ENCODE measurements at regions not wholly inside any gene's neighbourhood (a gene's known extent, or its start where the extent isn't known, plus 50 kb on each side); places are given as distances from the start of the nearest gene placed in this dataset.

GRCh38 chr3:29072611-29073010 is 208.3 kb upstream of the RBMS3 start:
- WGBS, 5 donors = 83 to 94% (median 86%) methylated on average over 1 of the region's 1 CpG
- no peaks in the 10 kb centered on the region for H3K36me3 ChIP-seq
- DNase-seq = no peak
- peaks cover 0 to 19% (median 4%) of the 10 kb centered on the region in 8 donors for H3K9me3 ChIP-seq
- intact Hi-C loops (cut with DNase I; ENCODE audit: low total_unique reads) = no loop called here
- H3K4me3 ChIP-seq = no peak overlapping the region
- no peak overlapping the region for H3K27ac ChIP-seq
- TF ChIP-seq POLR2AphosphoS5 (IDR thresholded peaks at IDR 0.05) = no peak
- TF ChIP-seq, protein P1, sequence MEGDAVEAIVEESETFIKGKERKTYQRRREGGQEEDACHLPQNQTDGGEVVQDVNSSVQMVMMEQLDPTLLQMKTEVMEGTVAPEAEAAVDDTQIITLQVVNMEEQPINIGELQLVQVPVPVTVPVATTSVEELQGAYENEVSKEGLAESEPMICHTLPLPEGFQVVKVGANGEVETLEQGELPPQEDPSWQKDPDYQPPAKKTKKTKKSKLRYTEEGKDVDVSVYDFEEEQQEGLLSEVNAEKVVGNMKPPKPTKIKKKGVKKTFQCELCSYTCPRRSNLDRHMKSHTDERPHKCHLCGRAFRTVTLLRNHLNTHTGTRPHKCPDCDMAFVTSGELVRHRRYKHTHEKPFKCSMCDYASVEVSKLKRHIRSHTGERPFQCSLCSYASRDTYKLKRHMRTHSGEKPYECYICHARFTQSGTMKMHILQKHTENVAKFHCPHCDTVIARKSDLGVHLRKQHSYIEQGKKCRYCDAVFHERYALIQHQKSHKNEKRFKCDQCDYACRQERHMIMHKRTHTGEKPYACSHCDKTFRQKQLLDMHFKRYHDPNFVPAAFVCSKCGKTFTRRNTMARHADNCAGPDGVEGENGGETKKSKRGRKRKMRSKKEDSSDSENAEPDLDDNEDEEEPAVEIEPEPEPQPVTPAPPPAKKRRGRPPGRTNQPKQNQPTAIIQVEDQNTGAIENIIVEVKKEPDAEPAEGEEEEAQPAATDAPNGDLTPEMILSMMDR (IDR thresholded peaks at IDR 0.05 in 8 of 11, conservative IDR thresholded peaks at IDR 0.05 in 3 of 11) = no peak
- TF ChIP-seq POLR2A (IDR thresholded peaks at IDR 0.05) = no peak
- H3K27me3 ChIP-seq (replicated peaks in 1 of 7) = no peaks in the 10 kb centered on the region
- H3K4me1 ChIP-seq = no peaks in the 10 kb centered on the region

DNA sequence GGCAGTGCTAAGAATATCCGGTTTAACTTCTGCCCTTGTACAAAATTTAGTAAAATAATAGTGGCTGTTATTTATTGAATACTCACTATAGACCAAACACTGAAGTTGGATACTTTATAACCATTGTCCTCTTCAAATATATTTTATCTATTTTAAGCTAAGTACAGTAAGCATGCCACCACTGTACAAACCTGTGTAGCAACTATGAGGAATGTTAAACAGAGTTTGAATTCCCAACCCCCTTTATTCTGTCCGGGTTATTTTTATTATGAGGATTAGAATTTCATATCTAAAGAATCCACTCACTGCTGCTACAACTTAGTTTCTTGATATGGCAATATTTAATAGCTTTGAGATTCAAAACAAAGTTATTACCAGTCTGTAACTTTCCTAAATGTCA is 203.5 kb upstream of the RBMS3 start:
- no peak for DNase-seq
- Histone ChIP-seq H3K27ac (no peak overlapping the region), H3K36me3 (no peaks in the 10 kb centered on the region), H3K27me3 (replicated peaks in 1 of 7) (no peaks in the 10 kb centered on the region), H3K4me3 (no peak overlapping the region), H3K4me1 (no peaks in the 10 kb centered on the region), H3K9me3 (peaks cover 0 to 7% (median 4%) of the 10 kb centered on the region in 8 donors)
- TF ChIP-seq, protein P1 (IDR thresholded peaks at IDR 0.05 in 8 of 11, conservative IDR thresholded peaks at IDR 0.05 in 3 of 11) = no peak
- no peak for TF ChIP-seq POLR2A (IDR thresholded peaks at IDR 0.05)
- intact Hi-C loops (cut with DNase I; ENCODE audit: low total_unique reads) = no loop called here
- 83 to 91% (median 87%) methylated on average over 2 of the region's 2 CpGs for WGBS, 5 donors

DNA sequence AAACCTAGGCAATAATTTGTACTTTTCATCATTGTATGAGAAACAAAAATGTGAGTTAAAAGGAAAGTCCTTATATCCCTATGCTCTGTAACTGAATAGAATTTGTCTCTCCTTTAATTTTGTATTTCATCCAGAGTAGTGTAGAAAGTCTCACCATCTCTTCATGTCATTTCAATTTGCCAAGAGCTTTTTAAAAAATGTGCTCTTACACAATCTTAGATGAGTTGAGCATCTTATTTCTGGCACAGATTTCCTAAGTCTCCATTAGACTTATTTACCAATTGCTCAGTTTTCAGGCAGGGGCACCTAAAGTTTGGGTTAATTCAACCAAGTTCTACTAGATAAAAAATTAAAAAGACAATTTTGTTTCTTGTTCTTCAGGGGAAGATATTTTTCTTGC is 201.5 kb upstream of the RBMS3 start:
- H3K4me3 ChIP-seq = no peak overlapping the region
- intact Hi-C loops (cut with DNase I; ENCODE audit: low total_unique reads) = no loop called here
- H3K36me3 ChIP-seq = no peaks in the 10 kb centered on the region
- TF ChIP-seq POLR2AphosphoS5 (IDR thresholded peaks at IDR 0.05) (no peak), POLR2A (IDR thresholded peaks at IDR 0.05) (no peak)
- TF ChIP-seq, protein P1 (IDR thresholded peaks at IDR 0.05 in 8 of 11, conservative IDR thresholded peaks at IDR 0.05 in 3 of 11) = no peak
- no peak overlapping the region for H3K27ac ChIP-seq
- H3K27me3 ChIP-seq (replicated peaks in 1 of 7) = no peaks in the 10 kb centered on the region
- peaks cover 0 to 10% (median 3%) of the 10 kb centered on the region in 8 donors for H3K9me3 ChIP-seq
- H3K4me1 ChIP-seq = no peaks in the 10 kb centered on the region
- no peak for DNase-seq

GRCh38 chr3:29080967-29081366 is 199.9 kb upstream of the RBMS3 start:
- no peak for TF ChIP-seq POLR2A (IDR thresholded peaks at IDR 0.05)
- no peak for TF ChIP-seq POLR2AphosphoS5 (IDR thresholded peaks at IDR 0.05)
- TF ChIP-seq, protein P1 (IDR thresholded peaks at IDR 0.05 in 8 of 11, conservative IDR thresholded peaks at IDR 0.05 in 3 of 11) = no peak
- H3K36me3 ChIP-seq = no peaks in the 10 kb centered on the region
- no peak overlapping the region for H3K4me3 ChIP-seq
- peaks cover 0 to 13% (median 6%) of the 10 kb centered on the region in 8 donors for H3K9me3 ChIP-seq
- DNase-seq = no peak
- intact Hi-C loops (cut with DNase I; ENCODE audit: low total_unique reads) = no loop called here
- no peak overlapping the region for H3K27ac ChIP-seq
- no peaks in the 10 kb centered on the region for H3K27me3 ChIP-seq (replicated peaks in 1 of 7)
- no peaks in the 10 kb centered on the region for H3K4me1 ChIP-seq
